ENCODE measurements at regions not wholly inside any gene's neighbourhood (a gene's known extent, or its start where the extent isn't known, plus 50 kb on each side); places are given as distances from the start of the nearest gene placed in this dataset.

DNA sequence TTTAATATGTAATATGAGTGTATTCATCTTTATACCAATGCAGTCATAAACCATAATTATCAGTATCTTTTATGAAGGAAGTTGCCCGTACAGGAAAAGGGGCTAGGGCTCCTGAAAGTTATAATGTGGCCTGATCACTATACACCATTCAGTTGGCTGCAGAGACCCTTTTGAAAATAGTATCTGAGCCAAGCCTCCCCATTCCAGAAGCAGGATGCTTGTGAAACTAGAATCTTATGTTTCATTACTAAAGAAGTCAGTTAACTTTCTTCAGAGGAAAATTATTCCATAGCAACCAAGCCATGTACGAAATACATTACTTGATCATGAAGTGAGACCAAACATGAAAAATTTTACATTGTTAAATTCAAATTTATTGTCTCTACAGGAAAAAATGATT is 251.5 kb upstream of the TCF21 start:
- TF ChIP-seq, protein P1, sequence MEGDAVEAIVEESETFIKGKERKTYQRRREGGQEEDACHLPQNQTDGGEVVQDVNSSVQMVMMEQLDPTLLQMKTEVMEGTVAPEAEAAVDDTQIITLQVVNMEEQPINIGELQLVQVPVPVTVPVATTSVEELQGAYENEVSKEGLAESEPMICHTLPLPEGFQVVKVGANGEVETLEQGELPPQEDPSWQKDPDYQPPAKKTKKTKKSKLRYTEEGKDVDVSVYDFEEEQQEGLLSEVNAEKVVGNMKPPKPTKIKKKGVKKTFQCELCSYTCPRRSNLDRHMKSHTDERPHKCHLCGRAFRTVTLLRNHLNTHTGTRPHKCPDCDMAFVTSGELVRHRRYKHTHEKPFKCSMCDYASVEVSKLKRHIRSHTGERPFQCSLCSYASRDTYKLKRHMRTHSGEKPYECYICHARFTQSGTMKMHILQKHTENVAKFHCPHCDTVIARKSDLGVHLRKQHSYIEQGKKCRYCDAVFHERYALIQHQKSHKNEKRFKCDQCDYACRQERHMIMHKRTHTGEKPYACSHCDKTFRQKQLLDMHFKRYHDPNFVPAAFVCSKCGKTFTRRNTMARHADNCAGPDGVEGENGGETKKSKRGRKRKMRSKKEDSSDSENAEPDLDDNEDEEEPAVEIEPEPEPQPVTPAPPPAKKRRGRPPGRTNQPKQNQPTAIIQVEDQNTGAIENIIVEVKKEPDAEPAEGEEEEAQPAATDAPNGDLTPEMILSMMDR (conservative IDR thresholded peaks at IDR 0.05): no peak
- no peak for TF ChIP-seq ZFX (IDR thresholded peaks at IDR 0.05)
